GM19395 (cell line): ENCODE measurements at regions not wholly inside any gene's neighbourhood (a gene's known extent, or its start where the extent isn't known, plus 50 kb on each side); places are given as distances from the start of the nearest gene placed in this dataset.

Source experiments
- ATAC-seq: cut with Tn5 transposase; IDR thresholded peaks from one replicate; pipeline ENCODE4 v1.9.1; 2021; ENCODE audit warnings: mild to moderate bottlenecking, moderate library complexity; ENCODE audit not compliant: unreplicated experiment

DNA sequence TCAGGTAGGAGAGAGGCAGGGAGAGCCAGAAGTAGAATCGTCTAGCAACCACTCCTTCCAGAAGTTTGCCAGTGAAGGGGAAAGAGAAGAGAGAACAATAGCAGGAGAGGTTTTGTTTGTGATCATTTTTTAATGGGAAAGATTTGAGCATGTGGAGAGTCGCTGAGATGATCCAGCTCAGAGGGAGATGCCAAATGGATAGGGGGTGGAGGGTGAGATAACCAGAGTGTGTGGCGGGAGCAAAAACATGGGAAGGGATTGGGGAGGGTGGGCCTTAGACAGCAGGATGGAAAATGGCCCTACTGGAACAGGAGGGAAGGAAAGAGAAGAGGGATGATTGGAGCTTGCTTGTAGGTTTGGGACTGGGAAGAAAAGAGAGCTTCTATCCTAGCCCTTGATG, 269.8 kb downstream of the GLI2 start:
- no peak for ATAC-seq

DNA sequence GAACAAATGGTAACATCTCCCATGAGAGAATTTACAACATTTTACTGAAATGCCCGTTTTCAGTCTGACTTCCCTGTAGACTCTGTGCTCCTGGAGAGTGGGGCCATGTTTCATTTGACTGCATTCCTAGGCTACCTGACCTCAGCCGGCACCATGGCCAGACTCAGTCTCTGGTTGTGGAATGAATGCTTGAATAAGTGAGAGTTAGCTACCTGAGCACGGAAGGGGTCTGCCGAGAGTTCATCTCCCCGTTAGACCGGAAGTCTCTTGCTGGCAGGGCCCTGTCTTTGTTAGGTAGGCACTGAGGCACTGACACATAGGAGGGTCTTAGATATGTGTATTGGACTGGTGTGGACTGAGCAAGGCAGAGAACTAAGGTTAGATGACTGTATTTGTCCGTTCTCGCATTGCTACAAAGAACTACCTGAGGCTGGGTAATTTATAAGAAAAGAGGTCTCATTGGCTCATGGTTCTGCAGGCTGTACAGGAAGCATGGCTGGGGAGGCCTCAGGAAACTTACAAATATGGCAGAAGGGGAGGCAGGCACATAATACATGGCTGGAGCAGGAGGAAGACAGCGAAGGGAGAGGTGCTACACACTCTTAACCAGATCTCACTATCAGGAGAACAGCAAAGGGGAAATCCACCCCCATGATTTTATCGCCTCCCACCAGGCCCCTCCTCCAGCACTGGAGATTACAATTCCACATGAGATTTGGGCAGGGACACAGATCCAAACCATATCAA, 271.2 kb downstream of the GLI2 start:
- no peak for ATAC-seq

DNA sequence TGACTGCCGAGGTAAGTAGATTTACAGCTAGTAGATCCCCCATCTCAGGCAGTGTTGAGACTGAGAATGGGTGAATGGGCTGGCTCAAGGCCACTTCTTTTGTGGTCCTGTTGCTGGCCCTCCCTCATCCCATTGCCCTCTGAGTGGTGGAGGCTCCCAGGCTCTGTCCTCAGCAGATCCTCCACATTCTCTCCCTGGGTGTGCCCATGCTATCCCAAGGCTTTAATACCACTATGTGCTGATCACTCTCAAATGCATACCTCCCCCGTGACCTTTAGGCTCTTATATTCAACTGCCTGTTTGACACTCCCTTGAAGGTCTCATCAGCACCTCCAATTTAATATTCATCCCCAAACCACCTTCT, 271.8 kb downstream of the GLI2 start:
- no peak for ATAC-seq

DNA sequence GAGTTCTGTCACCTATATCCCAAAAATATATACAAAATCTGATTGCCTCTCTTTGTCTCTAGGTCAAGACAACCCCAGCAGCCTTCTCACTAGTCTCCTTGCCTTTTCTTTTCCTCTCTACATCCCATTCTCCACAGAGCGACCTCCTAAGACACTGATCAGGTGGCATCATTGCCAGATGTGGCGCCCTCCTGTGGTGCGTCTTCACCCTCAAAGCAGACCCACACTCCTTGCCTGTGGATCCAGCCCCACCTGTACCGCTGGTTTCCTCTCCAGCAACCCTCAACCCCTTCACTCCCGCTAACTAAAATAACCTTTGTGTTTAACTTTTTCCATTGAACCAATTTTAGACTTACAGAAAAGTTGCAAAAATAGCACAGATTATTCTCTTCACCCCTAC, 273.3 kb downstream of the GLI2 start:
- no peak for ATAC-seq

DNA sequence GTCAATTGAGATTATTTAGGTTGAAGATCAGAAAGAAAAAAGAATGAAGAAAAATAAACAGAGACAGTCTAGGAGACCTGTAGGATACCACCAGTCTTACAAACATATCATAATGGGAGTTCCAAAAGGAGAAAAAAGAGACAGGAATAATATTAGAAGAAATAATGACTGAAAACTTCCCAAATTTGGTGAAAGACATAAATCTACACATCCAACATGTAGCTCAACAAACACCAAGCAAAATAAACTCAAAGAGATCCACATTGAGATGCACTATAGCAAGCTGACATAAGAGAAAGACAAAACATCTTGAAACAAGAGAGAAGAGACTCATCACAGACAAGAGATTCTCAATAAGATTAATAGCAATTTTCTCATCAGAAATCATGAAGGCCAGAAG, 274.0 kb downstream of the TFCP2L1 start:
- ATAC-seq: no peak

DNA sequence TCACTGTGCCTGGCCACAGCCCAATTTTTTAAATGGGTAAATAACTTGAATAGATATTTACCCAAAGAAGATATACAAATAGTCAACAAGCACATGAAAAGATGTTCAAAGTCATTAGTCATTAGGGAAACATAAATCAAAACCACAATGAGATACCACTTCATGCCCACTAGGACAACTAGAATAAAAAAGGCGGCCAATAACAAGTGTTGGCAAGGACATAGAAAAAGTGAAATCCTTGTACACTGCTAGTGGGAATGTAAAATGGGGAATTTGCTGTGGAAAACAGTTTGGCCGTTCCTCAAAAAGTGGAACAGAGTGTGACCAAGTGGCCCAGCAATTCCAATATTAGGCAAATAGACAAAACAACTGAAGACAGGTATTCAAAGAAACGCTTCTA, 270.1 kb downstream of the TFCP2L1 start:
- no peak for ATAC-seq

DNA sequence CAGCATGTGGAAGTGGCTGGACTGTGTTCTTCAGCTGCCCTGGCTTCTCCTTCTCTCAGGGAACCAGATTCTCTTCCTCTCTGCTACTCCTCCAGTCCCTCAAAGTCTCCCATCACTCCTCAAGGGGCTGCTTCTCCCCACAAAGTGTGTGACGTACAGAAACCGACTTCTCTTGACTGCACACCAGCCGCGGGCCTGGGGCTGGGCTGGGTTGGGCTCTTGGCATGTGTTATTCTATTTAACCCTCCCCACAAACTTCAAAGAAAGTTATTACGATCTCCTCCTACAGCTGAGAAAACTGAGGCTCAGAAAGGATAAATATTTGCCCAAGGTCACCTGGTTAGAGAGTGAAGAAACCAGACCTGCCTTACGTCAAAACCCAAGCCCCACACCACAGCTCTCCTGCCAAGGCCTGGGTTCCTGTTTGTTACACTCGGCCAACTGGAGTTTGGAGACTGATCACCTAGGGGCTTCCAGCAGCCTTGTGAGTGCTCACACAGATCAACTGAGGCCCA, 269.0 kb downstream of the TFCP2L1 start:
- no peak for ATAC-seq

DNA sequence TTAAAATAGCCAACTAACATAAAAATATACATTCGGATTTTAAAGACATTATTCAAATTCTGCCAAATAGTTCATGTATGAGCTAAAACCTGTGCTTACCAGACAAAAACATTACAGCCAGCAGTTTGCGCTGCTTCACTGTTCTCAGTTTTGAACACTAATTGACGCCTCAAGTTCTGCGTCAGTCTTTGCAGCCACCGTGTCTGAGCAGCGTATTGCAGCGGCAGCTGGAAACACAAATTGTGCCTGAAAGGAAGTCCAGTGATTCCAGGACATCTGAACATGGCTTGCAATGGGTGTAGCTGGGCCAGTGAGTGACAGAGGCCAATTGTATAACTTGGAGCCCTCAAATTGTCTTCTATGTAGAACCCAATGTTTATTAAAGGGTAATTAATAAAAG, 267.6 kb downstream of the TFCP2L1 start:
- ATAC-seq: no peak

DNA sequence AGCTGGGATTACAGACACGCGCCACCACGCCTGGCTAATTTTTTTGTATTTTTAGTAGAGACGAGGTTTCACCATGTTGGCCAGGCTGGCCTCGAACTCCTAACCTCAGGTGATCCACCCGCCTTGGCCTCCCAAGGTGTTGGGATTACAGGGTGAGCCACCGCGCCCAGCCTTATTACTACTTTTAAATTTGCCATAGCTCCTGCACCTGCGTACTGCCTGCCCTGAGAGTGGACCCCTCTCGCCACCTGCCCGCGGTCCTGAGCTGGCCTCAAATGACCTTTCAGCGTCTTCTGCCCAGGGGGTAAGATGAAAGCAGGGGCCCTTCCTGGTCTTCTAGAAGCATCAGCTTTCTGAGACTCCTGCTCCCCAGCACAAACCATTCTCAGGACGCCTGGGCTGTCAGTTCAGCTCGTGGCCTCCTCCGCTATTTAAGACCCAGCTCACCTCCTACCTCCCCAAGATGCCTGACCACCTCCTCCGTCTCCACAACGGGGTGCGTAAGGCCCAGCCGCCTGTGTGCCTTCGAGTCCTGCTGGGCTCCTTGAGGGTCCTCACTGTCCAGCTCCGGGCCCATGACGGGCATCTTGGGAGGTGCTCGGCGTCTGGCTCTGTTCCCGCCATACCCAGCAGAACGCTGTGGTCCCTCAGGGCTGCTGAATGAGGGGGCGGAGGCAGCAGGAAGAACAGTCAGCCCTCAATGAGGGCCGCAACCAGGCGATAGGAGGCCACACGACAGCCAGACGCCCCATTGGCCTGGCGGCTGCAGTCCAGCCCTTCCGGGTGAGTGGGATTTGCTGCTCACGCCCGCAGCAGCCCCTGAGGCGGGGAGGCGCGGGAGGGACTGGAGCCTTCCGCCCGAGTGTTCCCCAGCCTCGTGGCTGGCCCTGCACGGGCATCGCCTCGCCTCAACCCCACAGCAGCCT, 266.6 kb downstream of the TFCP2L1 start:
- ATAC-seq: no peak

DNA sequence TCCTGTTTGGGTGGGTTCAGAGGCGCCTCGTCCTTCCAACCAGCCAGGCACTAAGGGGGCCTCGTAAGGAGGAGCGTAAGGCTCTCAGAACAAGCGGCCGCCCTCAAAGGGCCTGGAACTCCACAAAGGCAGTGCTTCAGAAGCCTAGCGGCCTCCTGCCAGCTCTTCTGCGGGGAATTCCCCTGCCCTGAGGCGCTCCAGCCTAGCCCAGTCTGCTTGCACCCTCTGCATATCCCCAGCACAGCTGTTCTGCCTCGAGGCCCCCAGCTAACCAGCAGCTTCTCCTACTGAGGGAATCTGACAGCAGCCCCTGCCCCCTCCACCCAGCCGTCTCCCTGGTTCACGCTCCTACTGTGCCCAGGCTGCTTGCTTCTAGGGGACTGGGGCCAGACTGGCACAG, 265.9 kb downstream of the TFCP2L1 start:
- ATAC-seq: no peak

DNA sequence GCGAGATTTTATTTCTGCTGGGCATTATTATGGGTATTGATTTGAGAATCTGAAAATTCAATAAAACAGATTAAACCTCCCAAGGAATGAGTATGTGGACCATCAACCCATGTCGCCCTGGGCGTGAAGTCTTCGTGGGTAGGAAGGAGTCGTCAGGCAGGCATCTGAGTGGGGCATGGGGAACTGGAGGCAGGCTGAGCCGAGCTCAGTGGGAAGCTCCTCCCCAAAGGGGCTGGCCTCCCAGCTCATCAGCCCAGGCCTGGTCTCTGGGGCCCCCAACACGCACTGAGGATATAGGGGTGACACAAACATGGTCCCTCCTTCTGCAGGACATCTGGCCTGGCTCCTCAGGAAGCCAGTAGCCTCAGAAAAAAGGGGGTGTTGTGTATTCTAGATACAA, 265.2 kb downstream of the TFCP2L1 start:
- ATAC-seq: no peak

DNA sequence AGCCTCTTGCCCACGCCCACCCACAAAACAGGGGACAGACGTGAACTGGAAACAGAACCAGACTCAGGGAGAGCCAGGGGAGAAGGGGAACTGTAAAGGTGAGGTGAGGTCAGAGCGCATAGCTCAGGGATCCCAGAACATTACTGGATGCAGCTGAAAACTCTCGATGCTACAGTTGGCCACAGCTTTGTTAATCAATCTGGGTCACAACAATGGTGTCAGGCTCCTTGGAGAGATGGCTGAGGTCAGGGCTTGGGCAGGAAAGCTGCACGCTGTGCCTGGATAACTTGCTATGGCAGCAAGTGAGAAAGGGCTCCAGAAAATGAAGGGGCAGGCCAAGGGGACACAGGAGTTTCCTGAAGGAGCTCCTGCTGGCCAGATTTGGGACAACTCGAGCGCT, 263.3 kb downstream of the TFCP2L1 start:
- no peak for ATAC-seq

DNA sequence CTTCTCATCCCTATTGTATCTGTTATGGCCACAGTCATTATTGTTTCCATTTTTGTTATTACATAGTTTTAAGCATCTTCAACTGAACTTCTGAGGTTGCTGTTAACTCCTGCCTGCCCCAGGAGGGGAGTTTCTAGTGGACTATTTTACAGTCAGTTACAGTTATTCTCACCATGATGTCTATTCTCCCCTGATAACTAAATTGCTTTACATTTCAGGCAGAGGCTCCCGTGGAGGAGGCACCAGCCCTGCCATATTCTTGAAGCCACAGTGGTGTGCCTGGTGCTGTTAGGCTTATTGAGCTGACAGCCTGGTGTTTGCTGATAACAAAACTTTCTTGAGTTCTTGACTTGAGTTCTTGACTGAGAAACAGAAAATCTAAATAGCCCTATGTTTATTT, 256.4 kb downstream of the TFCP2L1 start:
- no peak for ATAC-seq

DNA sequence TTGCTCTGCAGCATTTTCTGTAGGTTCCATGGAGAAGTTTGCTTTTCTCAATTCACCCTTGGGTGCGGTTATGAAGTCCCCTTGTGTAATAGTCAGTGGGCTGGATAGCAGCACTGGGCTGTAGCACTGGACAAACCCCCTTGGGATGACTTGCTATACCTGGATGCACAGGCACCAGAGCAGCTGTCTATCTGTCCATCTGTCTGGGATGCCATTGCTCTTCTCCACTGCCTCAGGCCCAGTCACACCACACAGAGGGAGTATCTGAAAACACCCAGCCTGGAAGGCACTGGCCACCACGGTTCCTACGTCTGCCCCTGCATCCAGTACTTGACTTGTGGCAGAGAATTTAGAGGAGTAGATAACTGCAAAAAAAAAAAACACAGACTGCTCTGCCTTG, 254.5 kb downstream of the TFCP2L1 start:
- no peak for ATAC-seq

DNA sequence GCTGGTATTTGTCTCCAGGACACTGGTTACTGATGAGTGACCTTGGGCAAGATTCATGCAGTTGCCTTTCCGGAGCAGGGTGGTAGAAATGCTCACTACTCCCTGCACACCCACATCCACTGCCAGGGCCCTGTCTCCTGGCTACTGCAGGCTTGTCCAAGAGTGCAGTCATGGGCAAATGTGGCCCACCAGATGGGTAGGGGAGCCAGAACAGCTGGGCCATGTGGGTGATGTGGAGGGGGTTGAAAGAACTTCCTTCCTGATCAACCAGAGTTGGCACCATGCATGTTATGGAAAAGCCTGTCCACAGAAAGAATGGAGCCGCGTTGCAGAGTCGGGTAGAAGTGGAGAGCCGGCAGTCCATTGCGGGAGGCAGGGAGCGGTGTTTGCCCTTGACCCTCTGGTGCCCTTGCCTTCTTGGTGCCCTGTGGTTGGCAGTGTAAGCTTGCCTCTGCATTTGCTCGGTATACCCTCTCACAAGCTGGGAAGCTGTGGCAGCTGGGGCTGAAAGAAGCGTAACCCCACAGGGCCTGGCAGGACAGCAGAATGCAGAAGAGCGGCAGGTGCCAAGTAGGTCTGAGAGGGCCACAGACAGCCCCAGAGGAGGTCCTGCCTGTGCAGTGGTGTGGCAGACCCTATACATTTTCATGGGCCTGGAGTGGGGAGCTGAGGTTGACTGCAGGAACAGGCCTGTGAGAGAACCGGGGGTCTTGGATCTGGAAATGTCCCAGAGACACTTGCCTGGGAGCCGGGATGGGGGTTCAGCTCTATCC, 253.2 kb downstream of the TFCP2L1 start:
- ATAC-seq: no peak

DNA sequence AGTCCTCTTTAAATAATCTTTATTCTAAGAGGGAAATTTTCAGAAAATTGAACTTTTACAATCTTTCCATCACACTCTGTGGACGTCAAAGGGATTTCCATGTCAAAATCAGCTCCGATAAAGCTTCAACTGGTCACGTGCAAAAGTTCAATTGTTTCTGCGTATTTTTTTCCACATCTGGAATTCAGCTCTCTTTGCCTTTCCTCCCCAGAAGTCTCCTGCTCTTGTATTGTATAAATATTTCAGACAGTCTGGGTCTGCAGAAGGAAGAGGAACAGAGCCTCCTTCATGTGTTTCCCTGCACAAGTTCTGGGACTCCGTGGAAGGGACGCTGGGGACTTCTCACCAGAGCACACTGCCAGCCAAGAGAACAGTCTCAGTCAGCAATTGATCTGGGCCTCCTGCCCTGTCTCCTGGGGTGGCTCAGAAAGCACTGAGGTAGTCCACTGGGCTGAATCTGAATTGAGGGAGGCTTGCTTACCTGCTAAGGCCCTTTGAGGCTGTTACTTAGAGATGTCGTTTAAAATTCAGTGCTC, 251.5 kb downstream of the TFCP2L1 start:
- no peak for ATAC-seq

DNA sequence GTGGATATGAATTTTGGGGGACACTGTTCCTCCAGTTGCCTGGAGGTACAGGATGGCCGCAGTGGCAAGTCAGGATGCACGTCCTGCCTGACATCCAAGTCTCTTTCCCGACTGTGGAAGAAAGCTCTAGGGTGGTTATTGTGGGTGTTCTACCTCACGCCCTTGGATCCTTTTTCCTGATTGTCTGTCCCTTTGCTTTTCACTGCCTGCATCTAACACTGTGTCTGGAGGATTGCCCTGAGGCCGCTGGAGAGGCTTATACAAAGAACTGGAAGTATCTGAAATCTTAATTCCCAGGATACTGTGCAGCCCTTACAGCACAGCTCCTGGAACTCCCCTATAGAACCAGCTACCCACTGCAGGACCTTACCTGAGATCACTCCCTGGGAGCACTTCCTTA, 250.5 kb downstream of the TFCP2L1 start:
- no peak for ATAC-seq

DNA sequence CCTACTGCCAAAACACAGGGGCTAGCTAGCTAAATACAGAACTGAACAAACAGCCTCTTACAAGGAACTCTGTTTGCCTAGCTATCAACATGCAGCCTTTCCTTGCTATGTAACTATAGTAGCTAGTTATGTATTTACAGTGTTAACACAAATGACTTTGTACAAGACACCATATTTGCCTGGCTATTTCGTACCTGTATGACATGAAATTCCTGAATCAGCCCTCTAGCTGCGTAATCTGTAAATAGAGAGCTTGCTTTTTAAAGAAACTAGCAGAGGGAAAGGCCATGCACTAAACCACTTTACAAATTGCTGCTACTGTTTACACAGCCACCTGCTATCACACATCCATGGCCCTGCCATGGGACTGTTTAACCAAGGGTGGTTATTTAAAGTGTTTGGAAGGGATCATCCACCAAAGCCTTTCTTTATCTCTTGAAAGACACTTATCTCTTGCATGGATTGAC, 248.7 kb downstream of the TFCP2L1 start:
- no peak for ATAC-seq

DNA sequence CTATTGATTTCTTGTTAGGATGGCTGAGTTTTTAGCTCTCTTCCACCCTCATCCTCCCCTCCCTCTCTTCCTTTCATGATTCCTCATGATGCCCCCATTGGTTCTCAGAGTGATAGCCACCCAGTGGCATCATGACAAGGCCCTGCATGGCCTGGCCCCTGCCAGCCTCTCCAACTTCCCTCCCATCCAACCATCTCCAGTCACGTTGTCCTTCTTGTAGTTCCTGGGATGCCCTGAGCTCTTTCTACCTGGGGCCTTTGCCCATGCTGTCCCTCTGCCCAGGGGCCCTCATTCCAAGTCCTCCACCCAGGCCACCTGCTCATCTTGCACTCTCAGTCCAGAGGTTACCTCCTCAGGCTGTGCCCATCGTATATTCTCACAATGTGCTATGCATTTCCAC, 247.5 kb downstream of the TFCP2L1 start:
- no peak for ATAC-seq

DNA sequence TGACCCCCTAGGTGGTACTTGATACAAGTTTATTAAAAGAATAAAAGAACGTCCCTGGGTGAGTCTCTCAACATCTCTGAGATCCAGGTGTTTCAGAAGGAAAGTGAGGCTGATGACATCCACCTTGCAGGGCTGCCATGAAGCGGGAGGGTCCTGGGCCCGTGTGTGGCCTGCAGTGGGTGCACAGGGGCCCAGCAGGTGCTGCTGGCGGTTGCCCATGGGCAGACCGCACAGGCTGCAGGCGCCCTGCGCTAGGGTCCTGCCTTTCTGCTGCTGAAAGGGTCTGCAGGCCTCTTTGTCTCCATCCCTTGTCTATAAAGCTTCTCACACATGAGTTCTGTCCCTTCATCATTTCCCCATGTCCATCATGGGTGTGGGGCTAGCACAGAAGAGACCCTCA, 247.0 kb downstream of the TFCP2L1 start:
- no peak for ATAC-seq

DNA sequence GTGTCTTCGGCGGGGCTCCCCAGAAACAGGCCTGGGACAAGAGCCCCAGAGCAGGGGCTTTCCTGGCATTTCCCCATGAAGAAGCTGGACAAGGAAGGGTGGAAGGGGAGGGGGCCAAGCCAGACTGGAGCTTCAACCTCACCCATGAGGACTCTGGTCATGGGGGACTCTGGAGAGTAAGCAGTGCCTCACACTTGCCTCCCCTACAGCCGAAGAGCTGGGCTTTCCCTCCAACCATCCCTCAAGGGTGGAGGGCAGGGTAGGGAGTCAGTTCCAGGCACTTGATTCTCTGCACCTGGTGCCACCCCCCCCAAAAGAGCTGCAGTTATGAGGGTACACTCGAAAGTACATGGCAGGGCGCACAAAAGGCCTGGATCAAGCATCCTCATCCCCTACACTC, 246.6 kb downstream of the TFCP2L1 start:
- no peak for ATAC-seq
